ENCODE measurements at regions not wholly inside any gene's neighbourhood (a gene's known extent, or its start where the extent isn't known, plus 50 kb on each side); places are given as distances from the start of the nearest gene placed in this dataset.

DNA sequence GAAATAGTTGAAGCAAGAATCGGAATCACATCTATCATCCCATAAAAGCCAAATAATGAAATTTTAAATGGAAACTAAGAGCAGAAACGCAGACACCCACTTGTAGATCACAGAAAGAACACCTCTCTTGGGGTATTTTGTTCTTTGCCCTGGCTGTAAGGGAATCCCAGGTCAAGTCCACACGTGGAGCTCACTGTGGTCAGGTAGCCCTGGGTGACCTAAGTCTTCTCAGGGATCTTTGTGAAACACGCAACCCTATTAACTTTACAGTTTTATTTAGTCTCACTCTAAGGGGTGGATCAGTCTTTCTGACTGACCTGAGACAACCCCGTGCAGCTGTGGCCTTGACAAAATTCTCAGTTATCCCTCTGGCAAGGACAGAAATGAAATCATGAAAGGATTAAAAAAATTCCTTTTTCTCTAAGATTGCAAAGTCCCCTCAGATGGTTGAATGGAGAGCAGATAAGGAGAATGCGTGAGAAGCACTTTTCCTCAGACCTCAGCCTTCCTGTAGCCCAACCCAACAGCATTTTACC lies 111.6 kb downstream of the NREP start:
- DNase-seq (ENCODE audit: low read depth): no peak
- TF ChIP-seq, protein P1, sequence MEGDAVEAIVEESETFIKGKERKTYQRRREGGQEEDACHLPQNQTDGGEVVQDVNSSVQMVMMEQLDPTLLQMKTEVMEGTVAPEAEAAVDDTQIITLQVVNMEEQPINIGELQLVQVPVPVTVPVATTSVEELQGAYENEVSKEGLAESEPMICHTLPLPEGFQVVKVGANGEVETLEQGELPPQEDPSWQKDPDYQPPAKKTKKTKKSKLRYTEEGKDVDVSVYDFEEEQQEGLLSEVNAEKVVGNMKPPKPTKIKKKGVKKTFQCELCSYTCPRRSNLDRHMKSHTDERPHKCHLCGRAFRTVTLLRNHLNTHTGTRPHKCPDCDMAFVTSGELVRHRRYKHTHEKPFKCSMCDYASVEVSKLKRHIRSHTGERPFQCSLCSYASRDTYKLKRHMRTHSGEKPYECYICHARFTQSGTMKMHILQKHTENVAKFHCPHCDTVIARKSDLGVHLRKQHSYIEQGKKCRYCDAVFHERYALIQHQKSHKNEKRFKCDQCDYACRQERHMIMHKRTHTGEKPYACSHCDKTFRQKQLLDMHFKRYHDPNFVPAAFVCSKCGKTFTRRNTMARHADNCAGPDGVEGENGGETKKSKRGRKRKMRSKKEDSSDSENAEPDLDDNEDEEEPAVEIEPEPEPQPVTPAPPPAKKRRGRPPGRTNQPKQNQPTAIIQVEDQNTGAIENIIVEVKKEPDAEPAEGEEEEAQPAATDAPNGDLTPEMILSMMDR (IDR thresholded peaks at IDR 0.05; ENCODE audit: low read depth, low read length, missing control alignments): no peak
- in situ Hi-C loops (cut with HindIII; ENCODE audit: low sequenced_read_pairs): no loop called here
- no peak overlapping the region for H3K4me3 ChIP-seq (ENCODE audit: low read depth, low read length)

DNA sequence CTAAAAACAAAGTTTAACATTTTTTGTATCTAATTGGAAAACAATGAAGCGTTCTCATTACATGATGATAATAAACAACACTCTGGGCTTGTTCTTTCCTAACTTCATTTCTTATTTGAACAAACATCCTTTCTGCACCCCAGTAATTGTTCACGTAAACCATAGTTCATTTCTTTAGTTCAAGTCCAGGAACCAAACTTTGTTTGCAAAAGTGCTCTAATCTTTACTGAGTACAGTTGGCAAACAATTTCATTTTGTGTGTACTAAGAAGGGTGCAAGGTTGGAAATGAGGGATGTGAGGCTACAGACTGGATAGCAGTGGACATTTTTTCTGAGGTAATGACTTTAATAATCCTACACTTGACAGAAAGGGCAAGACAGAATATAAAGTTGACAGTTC lies 113.5 kb downstream of the NREP start:
- H3K4me3 ChIP-seq (ENCODE audit: low read depth, low read length): no peak overlapping the region
- in situ Hi-C loops (cut with HindIII; ENCODE audit: low sequenced_read_pairs): no loop called here
- TF ChIP-seq, protein P1 (IDR thresholded peaks at IDR 0.05; ENCODE audit: low read depth, low read length, missing control alignments): no peak
- no peak for DNase-seq (ENCODE audit: low read depth)

DNA sequence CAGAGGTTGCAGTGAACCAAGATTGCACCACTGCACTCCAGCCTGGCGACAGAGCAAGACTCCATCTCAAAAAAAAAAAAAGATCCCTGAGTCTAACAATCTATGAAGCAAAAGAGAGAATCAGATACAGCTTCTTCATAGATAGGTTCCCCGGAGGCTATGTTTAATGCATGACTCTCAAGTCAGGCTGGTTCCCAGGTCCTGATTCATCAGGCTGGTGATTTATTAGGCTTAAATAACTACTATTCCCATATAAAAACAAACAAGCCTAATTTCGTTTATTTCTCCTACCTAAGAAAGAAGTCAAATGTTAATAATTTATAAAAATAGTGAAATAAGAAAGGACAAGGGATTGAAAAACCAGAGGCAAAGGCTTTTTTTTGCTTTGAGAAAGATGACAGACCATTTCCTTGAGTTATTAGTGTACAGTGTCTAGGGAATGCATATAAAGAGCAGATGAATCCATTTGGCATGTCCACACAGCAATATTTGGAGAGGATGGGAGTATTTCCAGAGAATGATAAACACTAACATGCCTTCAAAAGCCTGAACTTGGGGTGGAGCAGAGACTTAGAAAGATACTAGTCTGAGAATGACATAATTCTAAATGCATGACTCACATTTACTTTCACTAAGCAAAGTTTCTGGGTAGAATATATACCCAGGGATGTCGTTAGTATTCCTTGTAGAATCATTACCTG lies 115.3 kb downstream of the NREP start:
- no peak overlapping the region for H3K4me3 ChIP-seq (ENCODE audit: low read depth, low read length)
- DNase-seq (ENCODE audit: low read depth): no peak
- TF ChIP-seq, protein P1 (IDR thresholded peaks at IDR 0.05; ENCODE audit: low read depth, low read length, missing control alignments): no peak
- in situ Hi-C loops (cut with HindIII; ENCODE audit: low sequenced_read_pairs): no loop called here

DNA sequence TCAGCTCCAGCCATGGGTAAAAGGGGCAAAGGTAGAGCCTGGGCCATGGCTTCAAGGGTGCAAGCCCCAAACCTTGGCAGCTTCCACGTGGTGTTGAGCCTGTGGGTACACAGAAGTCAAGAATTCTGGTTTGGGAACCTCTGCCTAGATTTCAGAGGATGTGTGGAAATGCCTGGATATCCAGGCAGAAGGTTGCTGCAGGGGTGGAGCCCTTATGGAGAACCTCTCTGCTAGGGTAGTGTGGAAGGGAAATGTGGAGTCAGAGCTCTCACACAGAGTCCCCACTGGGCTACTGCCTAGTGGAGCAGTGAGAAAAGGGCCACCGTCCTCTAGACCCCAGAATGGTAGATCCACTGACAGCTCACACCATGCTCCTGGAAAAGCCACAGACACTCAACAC lies 117.1 kb downstream of the NREP start:
- DNase-seq (ENCODE audit: low read depth): no peak
- no peak overlapping the region for H3K4me3 ChIP-seq (ENCODE audit: low read depth, low read length)
- TF ChIP-seq, protein P1 (IDR thresholded peaks at IDR 0.05; ENCODE audit: low read depth, low read length, missing control alignments): no peak
- in situ Hi-C loops (cut with HindIII; ENCODE audit: low sequenced_read_pairs): no loop called here

DNA sequence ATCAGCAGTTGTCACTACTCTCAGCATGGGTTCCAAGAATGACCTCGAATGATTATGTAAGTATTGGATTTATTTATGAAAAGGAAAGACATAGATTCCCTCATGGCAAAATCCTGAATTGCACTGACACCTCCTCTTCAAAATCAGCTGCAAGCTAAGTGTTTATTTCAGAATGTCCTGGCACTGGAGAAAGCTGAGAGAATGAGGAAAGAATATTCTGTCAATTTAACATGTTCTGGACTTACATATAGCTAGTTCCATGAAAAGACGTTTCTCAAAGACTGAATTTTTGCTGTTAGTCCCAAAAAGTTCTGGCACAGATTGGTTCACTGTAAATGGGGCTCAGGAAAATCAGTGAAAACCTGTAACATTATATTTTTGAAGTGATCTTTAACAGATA lies 120.3 kb downstream of the NREP start:
- in situ Hi-C loops (cut with HindIII; ENCODE audit: low sequenced_read_pairs): no loop called here
- TF ChIP-seq, protein P1 (IDR thresholded peaks at IDR 0.05; ENCODE audit: low read depth, low read length, missing control alignments): no peak
- H3K4me3 ChIP-seq (ENCODE audit: low read depth, low read length): no peak overlapping the region
- DNase-seq (ENCODE audit: low read depth): no peak

DNA sequence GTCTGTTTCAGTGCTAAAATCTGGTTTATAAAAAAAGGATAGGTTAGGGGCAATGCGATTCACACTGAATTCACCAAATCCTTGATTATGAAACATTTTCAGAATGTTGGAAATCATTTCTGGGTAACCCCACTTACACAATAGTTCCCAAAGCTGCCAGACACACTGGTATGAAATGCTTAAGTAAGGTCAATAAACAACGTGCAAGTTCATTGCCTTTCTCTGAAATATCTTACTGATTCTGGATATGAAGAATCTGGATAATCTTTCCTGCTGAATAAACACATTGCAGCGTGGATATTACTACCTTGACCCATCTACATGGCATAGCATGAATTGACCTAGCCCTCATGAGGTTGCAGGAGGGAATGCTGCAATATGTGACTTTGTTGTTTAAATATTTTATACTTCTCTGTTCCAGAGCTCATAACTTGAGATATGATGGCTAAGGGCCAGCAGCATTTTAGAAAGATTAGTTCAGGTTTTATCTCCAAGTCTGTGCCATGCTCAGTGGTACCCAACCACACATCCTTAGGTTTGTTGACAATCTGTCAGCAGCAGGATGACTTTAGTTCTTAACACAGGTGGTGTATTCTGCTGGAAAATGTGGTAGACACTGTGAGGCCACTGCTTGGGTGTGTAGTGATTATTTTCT lies 121.0 kb downstream of the NREP start:
- no peak overlapping the region for H3K4me3 ChIP-seq (ENCODE audit: low read depth, low read length)
- in situ Hi-C loops (cut with HindIII; ENCODE audit: low sequenced_read_pairs): no loop called here
- DNase-seq (ENCODE audit: low read depth): no peak
- TF ChIP-seq, protein P1 (IDR thresholded peaks at IDR 0.05; ENCODE audit: low read depth, low read length, missing control alignments): no peak

Data from astrocyte of the cerebellum (primary cell).